OCI-LY1 (cell line): ENCODE measurements at regions not wholly inside any gene's neighbourhood (a gene's known extent, or its start where the extent isn't known, plus 50 kb on each side); places are given as distances from the start of the nearest gene placed in this dataset.
A peak's percentile ranks its signal among the peaks of the same experiment; 100 is the strongest.

Experiments used
- H2AFZ ChIP-seq: fragments of 200-600 bp; sonication (generic), shearing (Covaris generic); 2 replicates; pipeline ENCODE4 v1.6.0; 2014; ENCODE audit warnings: antibody characterized with exemption, mild to moderate bottlenecking, low read length
- H3F3A ChIP-seq: fragments of 200-600 bp; sonication (generic), shearing (Covaris generic); 2 replicates; pipeline ENCODE4 v1.6.0; 2014; ENCODE audit warnings: mild to moderate bottlenecking, antibody characterized with exemption, low read length, moderate library complexity; ENCODE audit not compliant: insufficient read depth
- H3K27ac ChIP-seq: fragments of 200-600 bp; sonication (generic); 2 replicates; pipeline ENCODE4 v1.5.1; 2014; ENCODE audit warnings: low read length, mixed run types, mild to moderate bottlenecking, low read depth; ENCODE audit not compliant: poor library complexity, severe bottlenecking
- H3K27me3 ChIP-seq: fragments of 200-600 bp; sonication (generic); 2 replicates; pipeline ENCODE4 v1.6.0; 2014; ENCODE audit warnings: antibody characterized with exemption, mild to moderate bottlenecking, low read length, moderate library complexity; ENCODE audit not compliant: insufficient read depth
- H3K36me3 ChIP-seq: fragments of 200-600 bp; sonication (generic); 2 replicates; pipeline ENCODE4 v1.6.1; 2014; ENCODE audit warnings: mild to moderate bottlenecking, antibody characterized with exemption, low read length, moderate library complexity, mixed read lengths; ENCODE audit not compliant: insufficient read depth
- H3K4me1 ChIP-seq: fragments of 200-600 bp; sonication (generic); 2 replicates; pipeline ENCODE4 v1.5.1; 2014; ENCODE audit warnings: mild to moderate bottlenecking, low read length, moderate library complexity; ENCODE audit not compliant: insufficient read depth, severe bottlenecking
- H3K4me2 ChIP-seq: fragments of 200-600 bp; sonication (generic), shearing (Covaris generic); 2 replicates; pipeline ENCODE4 v1.6.1; 2014; ENCODE audit warnings: low read length
- H3K4me3 ChIP-seq: fragments of 200-600 bp; sonication (generic); 2 replicates; pipeline ENCODE4 v1.5.1; 2014; ENCODE audit warnings: low read length, low read depth, mild to moderate bottlenecking, mixed read lengths; ENCODE audit not compliant: poor library complexity, severe bottlenecking
- H3K79me2 ChIP-seq: fragments of 200-600 bp; shearing (Covaris generic); 2 replicates; pipeline ENCODE4 v1.6.1; 2016; ENCODE audit warnings: mixed run types, low read length, mixed read lengths; ENCODE audit not compliant: insufficient read depth
- H3K9ac ChIP-seq: fragments of 200-600 bp; sonication (generic), shearing (Covaris generic); 2 replicates; pipeline ENCODE4 v1.6.1; 2014; ENCODE audit warnings: mild to moderate bottlenecking, low read length, mixed read lengths
- H3K9me2 ChIP-seq: fragments of 200-600 bp; sonication (generic), shearing (Covaris generic); 2 replicates; pipeline ENCODE4 v1.6.1; 2014; ENCODE audit warnings: low read depth, mild to moderate bottlenecking, low read length, mixed read lengths
- H3K9me3 ChIP-seq: fragments of 200-600 bp; shearing (Covaris generic); 2 replicates; pipeline ENCODE4 v1.6.1; 2014; ENCODE audit warnings: low read length, mixed read lengths
- H4K20me1 ChIP-seq: fragments of 200-600 bp; sonication (generic), shearing (Covaris generic); 2 replicates; pipeline ENCODE4 v1.6.0; 2016; ENCODE audit warnings: mild to moderate bottlenecking, low read length; ENCODE audit not compliant: insufficient read depth
- CTCF ChIP-seq: fragments of 200-600 bp; sonication (generic), shearing (Covaris generic); IDR thresholded peaks from 2 replicates; pipeline ENCODE4 v1.5.1; 2017; ENCODE audit warnings: mild to moderate bottlenecking, antibody characterized with exemption, low read length, moderate library complexity, mixed read lengths
- EZH2 ChIP-seq: fragments of 200-600 bp; sonication (generic), shearing (Covaris generic); IDR thresholded peaks from 2 replicates; pipeline ENCODE4 v1.8.0; 2017; ENCODE audit warnings: borderline replicate concordance, mixed run types, mild to moderate bottlenecking, antibody characterized with exemption, low read length, moderate library complexity, mixed read lengths

GRCh38 chr5:143664623-143665022 lies 147.3 kb upstream of the HMHB1 start:
- Histone ChIP-seq H3K4me2 (no peak overlapping the region), H3K4me3 (no peak overlapping the region), H3K79me2 (no peaks in the 10 kb centered on the region), H3K27me3 (no peaks in the 10 kb centered on the region), H3K36me3 (no peaks in the 10 kb centered on the region), H2AFZ (no peak overlapping the region), H3F3A (no peaks in the 10 kb centered on the region), H4K20me1 (no peaks in the 10 kb centered on the region), H3K9ac (no peak overlapping the region), H3K4me1 (no peaks in the 10 kb centered on the region), H3K9me2 (no peaks in the 10 kb centered on the region), H3K9me3 (no peaks in the 10 kb centered on the region), H3K27ac (no peak overlapping the region)
- TF ChIP-seq EZH2 (no peak), CTCF (no peak)

GRCh38 chr5:143663872-143664271 lies 148.1 kb upstream of the HMHB1 start:
- Histone ChIP-seq H2AFZ (no peak overlapping the region), H3K9ac (no peak overlapping the region), H3K9me3 (no peaks in the 10 kb centered on the region), H3K36me3 (no peaks in the 10 kb centered on the region), H3K4me1 (peaks cover 3% of the 10 kb centered on the region), H3K4me2 (no peak overlapping the region), H4K20me1 (no peaks in the 10 kb centered on the region), H3K27ac (no peak overlapping the region), H3K9me2 (no peaks in the 10 kb centered on the region), H3F3A (no peaks in the 10 kb centered on the region), H3K79me2 (no peaks in the 10 kb centered on the region), H3K4me3 (no peak overlapping the region), H3K27me3 (no peaks in the 10 kb centered on the region)
- TF ChIP-seq CTCF (no peak), EZH2 (no peak)

- Histone ChIP-seq H3K36me3 (no peaks in the 10 kb centered on the region), H3K4me2 (no peak overlapping the region), H3K27me3 (no peaks in the 10 kb centered on the region), H3K4me3 (no peak overlapping the region), H3K4me1 (peaks cover 16% of the 10 kb centered on the region), H3K79me2 (no peaks in the 10 kb centered on the region), H3K9ac (no peak overlapping the region), H4K20me1 (no peaks in the 10 kb centered on the region), H3K27ac (no peak overlapping the region), H2AFZ (peak overlapping the region; percentile 82; the same call in 1 of the 2 replicates), H3F3A (no peaks in the 10 kb centered on the region), H3K9me2 (no peaks in the 10 kb centered on the region), H3K9me3 (no peaks in the 10 kb centered on the region)
- TF ChIP-seq EZH2, result no peak
- no peak for TF ChIP-seq CTCF
These were observed 149.9 kb upstream of the HMHB1 start for GRCh38 chr5:143662020-143662419.
